LNCaP clone FGC (cell line): ENCODE measurements at regions not wholly inside any gene's neighbourhood (a gene's known extent, or its start where the extent isn't known, plus 50 kb on each side); places are given as distances from the start of the nearest gene placed in this dataset.

ENCODE experiments used
- DNase-seq: peaks from one replicate; pipeline ENCODE4 v3.0.0-alpha.2; 2011; ENCODE audit warnings: low read depth
- H3K4me3 ChIP-seq: 2 replicates; pipeline ENCODE4 v1.5.1; 2011; ENCODE audit warnings: mild to moderate bottlenecking, low read depth, low read length, control low read depth
- CTCF ChIP-seq: IDR thresholded peaks from 2 replicates; pipeline ENCODE4 v1.5.1; 2012; ENCODE audit warnings: mild to moderate bottlenecking; ENCODE audit not compliant: control insufficient read depth, insufficient read depth; ENCODE audit errors: extremely low read depth

GRCh38 chr15:39242345-39242744 lies 338.5 kb upstream of the THBS1 start:
- TF ChIP-seq CTCF = no peak
- H3K4me3 ChIP-seq = no peak overlapping the region
- no peak for DNase-seq

GRCh38 chr15:39243396-39243795 lies 337.5 kb upstream of the THBS1 start:
- no peak for TF ChIP-seq CTCF
- DNase-seq = no peak
- no peak overlapping the region for H3K4me3 ChIP-seq

GRCh38 chr15:39244776-39245175 lies 336.1 kb upstream of the THBS1 start:
- H3K4me3 ChIP-seq = no peak overlapping the region
- TF ChIP-seq CTCF = no peak
- DNase-seq = no peak

GRCh38 chr15:39246523-39246922 lies 334.4 kb upstream of the THBS1 start:
- no peak overlapping the region for H3K4me3 ChIP-seq
- no peak for TF ChIP-seq CTCF
- no peak for DNase-seq

GRCh38 chr15:39247574-39247973 lies 333.3 kb upstream of the THBS1 start:
- H3K4me3 ChIP-seq = no peak overlapping the region
- no peak for TF ChIP-seq CTCF
- DNase-seq = no peak

- no peak for DNase-seq
- H3K4me3 ChIP-seq = no peak overlapping the region
- TF ChIP-seq CTCF = no peak
These were observed 332.7 kb upstream of the THBS1 start for GRCh38 chr15:39248204-39248603.

- no peak for DNase-seq
- TF ChIP-seq CTCF = no peak
- H3K4me3 ChIP-seq = no peak overlapping the region
These were observed 330.9 kb upstream of the THBS1 start for GRCh38 chr15:39250001-39250400.
